DMS 273 (cell line): ENCODE measurements at regions not wholly inside any gene's neighbourhood (a gene's known extent, or its start where the extent isn't known, plus 50 kb on each side); places are given as distances from the start of the nearest gene placed in this dataset.

Experiments used
- DNase-seq: peaks from one replicate; lab custom pipeline; 2025; ENCODE audit not compliant: unreplicated experiment; lab: John Stamatoyannopoulos, UW

- DNase-seq = peak; percentile 12
These were observed 407.2 kb downstream of the HLX start for GRCh38 chr1:221286399-221286798.

GRCh38 chr1:221289103-221289502, 409.9 kb downstream of the HLX start:
- no peak for DNase-seq

GRCh38 chr1:221290669-221291068, 411.4 kb downstream of the HLX start:
- DNase-seq = no peak

GRCh38 chr1:221291113-221291512, 411.9 kb downstream of the HLX start:
- no peak for DNase-seq

- no peak for DNase-seq
These were observed 413.4 kb downstream of the HLX start for GRCh38 chr1:221292652-221293051.

GRCh38 chr1:221294242-221294641, 415.0 kb downstream of the HLX start:
- DNase-seq = no peak

- DNase-seq = no peak
These were observed 423.1 kb downstream of the HLX start for GRCh38 chr1:221302357-221302756.

GRCh38 chr1:221302810-221303209, 423.6 kb downstream of the HLX start:
- no peak for DNase-seq

- DNase-seq = no peak
These were observed 424.4 kb downstream of the HLX start for GRCh38 chr1:221303623-221304022.

GRCh38 chr1:221306239-221306638, 427.0 kb downstream of the HLX start:
- no peak for DNase-seq

GRCh38 chr1:221308534-221309511, 429.6 kb downstream of the HLX start:
- DNase-seq = no peak

GRCh38 chr1:221309723-221310122, 430.5 kb downstream of the HLX start:
- DNase-seq = peak; percentile 51

- DNase-seq = peak; percentile 94
These were observed 430.9 kb downstream of the HLX start for GRCh38 chr1:221310180-221310579.

GRCh38 chr1:221315330-221315729, 426.6 kb downstream of the DUSP10 start:
- DNase-seq = peak; percentile 13

- DNase-seq = no peak
These were observed 425.3 kb downstream of the DUSP10 start for GRCh38 chr1:221316491-221317056.

- DNase-seq = no peak
These were observed 424.4 kb downstream of the DUSP10 start for GRCh38 chr1:221317537-221317936.

- peak; percentile 83 for DNase-seq
These were observed 413.9 kb downstream of the DUSP10 start for GRCh38 chr1:221327954-221328353.

- no peak for DNase-seq
These were observed 413.5 kb downstream of the DUSP10 start for GRCh38 chr1:221328371-221328770.

- no peak for DNase-seq
These were observed 410.4 kb downstream of the DUSP10 start for GRCh38 chr1:221331273-221332183.

GRCh38 chr1:221334062-221334461, 407.8 kb downstream of the DUSP10 start:
- DNase-seq = no peak
